Chondrocyte (in vitro differentiated cells): ENCODE measurements at regions not wholly inside any gene's neighbourhood (a gene's known extent, or its start where the extent isn't known, plus 50 kb on each side); places are given as distances from the start of the nearest gene placed in this dataset.

ENCODE experiments used
- DNase-seq: peaks from one replicate; pipeline ENCODE4 v3.0.0; 2021; ENCODE audit warnings: mixed read lengths, low spot score
- H3K27ac Mint-ChIP-seq: one replicate; pipeline ENCODE4 v1.8.0; 2021; ENCODE audit warnings: mild to moderate bottlenecking, moderate library complexity, mixed read lengths; ENCODE audit not compliant: unreplicated experiment
- H3K27me3 Mint-ChIP-seq: 2 replicates; pipeline ENCODE4 v1.8.0; 2021; ENCODE audit warnings: low read depth, mixed read lengths
- H3K36me3 Mint-ChIP-seq: 2 replicates; pipeline ENCODE4 v1.8.0; 2021; ENCODE audit warnings: low read depth, mixed read lengths
- H3K4me1 Mint-ChIP-seq: 2 replicates; pipeline ENCODE4 v1.8.0; 2021; ENCODE audit warnings: low read depth, mild to moderate bottlenecking, mixed read lengths
- H3K4me3 Mint-ChIP-seq: one replicate; pipeline ENCODE4 v1.8.0; 2021; ENCODE audit warnings: mild to moderate bottlenecking, moderate library complexity, mixed read lengths; ENCODE audit not compliant: unreplicated experiment
- H3K9me3 Mint-ChIP-seq: 2 replicates; pipeline ENCODE4 v1.8.0; 2021; ENCODE audit warnings: low read depth, mixed read lengths
- TF ChIP-seq, protein P1 (sequence below): fragments of 200-600 bp; sonication (generic); IDR thresholded peaks from 2 replicates; pipeline ENCODE4 v1.5.0; 2021; ENCODE audit warnings: antibody characterized with exemption, mild to moderate bottlenecking, moderate library complexity

- H3K36me3 Mint-ChIP-seq = no peaks in the 10 kb centered on the region
- H3K9me3 Mint-ChIP-seq = no peaks in the 10 kb centered on the region
- no peak overlapping the region for H3K4me3 Mint-ChIP-seq
- H3K27me3 Mint-ChIP-seq = peaks cover 17% of the 10 kb centered on the region
- peaks cover 46% of the 10 kb centered on the region for H3K4me1 Mint-ChIP-seq
- TF ChIP-seq, protein P1, sequence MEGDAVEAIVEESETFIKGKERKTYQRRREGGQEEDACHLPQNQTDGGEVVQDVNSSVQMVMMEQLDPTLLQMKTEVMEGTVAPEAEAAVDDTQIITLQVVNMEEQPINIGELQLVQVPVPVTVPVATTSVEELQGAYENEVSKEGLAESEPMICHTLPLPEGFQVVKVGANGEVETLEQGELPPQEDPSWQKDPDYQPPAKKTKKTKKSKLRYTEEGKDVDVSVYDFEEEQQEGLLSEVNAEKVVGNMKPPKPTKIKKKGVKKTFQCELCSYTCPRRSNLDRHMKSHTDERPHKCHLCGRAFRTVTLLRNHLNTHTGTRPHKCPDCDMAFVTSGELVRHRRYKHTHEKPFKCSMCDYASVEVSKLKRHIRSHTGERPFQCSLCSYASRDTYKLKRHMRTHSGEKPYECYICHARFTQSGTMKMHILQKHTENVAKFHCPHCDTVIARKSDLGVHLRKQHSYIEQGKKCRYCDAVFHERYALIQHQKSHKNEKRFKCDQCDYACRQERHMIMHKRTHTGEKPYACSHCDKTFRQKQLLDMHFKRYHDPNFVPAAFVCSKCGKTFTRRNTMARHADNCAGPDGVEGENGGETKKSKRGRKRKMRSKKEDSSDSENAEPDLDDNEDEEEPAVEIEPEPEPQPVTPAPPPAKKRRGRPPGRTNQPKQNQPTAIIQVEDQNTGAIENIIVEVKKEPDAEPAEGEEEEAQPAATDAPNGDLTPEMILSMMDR = no peak
- DNase-seq = no peak
- no peak overlapping the region for H3K27ac Mint-ChIP-seq
These were observed 60.0 kb upstream of the LANCL2 start for GRCh38 chr7:55305135-55305534.

DNA sequence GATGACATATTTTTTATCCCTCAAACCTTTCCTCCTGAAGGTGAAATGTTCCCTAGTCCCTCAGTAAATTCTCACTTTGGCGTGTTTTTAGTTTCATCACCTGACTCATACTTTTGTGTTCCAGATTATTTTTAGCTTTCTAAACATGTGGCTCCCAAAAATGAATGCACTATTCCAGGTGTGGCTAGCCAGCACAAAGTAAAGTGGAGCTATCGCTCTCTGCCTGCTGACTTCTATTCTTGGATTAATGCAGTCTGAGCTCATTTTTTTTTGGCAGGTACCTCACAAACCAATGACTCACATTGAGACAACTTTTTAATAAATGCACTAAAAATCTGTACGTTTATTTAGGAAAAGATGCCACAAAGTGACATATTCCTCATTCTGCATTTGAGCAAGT lies 58.8 kb upstream of the LANCL2 start:
- TF ChIP-seq, protein P1 = no peak
- no peak for DNase-seq
- H3K27me3 Mint-ChIP-seq = peaks cover 16% of the 10 kb centered on the region
- no peaks in the 10 kb centered on the region for H3K36me3 Mint-ChIP-seq
- H3K4me3 Mint-ChIP-seq = no peak overlapping the region
- H3K4me1 Mint-ChIP-seq = peaks cover 46% of the 10 kb centered on the region
- H3K27ac Mint-ChIP-seq = no peak overlapping the region
- H3K9me3 Mint-ChIP-seq = no peaks in the 10 kb centered on the region

GRCh38 chr7:55307123-55307916 lies 57.8 kb upstream of the LANCL2 start:
- H3K4me1 Mint-ChIP-seq = peaks cover 46% of the 10 kb centered on the region
- no peaks in the 10 kb centered on the region for H3K9me3 Mint-ChIP-seq
- H3K36me3 Mint-ChIP-seq = no peaks in the 10 kb centered on the region
- H3K27ac Mint-ChIP-seq = peak overlapping the region; percentile 63
- TF ChIP-seq, protein P1 = no peak
- no peak for DNase-seq
- H3K4me3 Mint-ChIP-seq = no peak overlapping the region
- peaks cover 10% of the 10 kb centered on the region for H3K27me3 Mint-ChIP-seq

DNA sequence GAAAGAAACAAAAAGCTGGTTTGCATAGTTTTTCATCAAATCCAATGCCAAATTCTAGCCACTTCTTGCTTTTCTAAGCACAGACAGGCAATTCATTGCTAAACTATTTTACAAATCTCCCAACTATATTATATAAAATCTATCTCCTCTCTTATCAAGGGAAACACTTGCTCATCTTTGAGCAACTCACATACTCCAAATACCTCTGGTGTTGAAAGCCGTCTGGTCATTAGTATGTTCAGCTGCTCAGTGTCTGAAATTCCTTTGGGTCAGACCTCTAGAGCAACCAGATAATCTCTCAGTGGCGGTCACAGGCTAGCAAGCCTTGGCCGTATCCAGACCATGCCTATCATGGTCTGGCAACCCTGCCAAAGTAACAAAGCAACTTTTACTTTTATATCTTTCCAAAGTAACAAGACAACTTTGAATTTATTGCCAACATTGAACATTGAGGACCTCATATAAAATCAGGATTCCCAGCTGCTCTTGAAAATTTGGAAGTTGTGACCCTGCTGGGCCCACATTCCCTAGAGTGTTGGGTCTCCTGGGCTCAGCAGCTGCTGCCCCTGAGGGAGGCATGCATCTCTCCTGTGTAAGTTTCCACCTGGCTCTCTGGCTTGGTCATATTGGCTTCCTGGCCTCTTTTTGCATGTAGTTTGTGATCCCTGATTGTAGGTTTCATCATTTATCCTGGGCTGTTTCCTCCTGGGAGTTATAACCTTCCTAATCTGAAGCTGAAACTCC lies 56.8 kb upstream of the LANCL2 start:
- no peaks in the 10 kb centered on the region for H3K9me3 Mint-ChIP-seq
- no peak overlapping the region for H3K4me3 Mint-ChIP-seq
- no peak for DNase-seq
- peaks cover 46% of the 10 kb centered on the region for H3K4me1 Mint-ChIP-seq
- TF ChIP-seq, protein P1 = no peak
- no peaks in the 10 kb centered on the region for H3K36me3 Mint-ChIP-seq
- peaks cover 5% of the 10 kb centered on the region for H3K27me3 Mint-ChIP-seq
- H3K27ac Mint-ChIP-seq = peak overlapping the region; percentile 68

- TF ChIP-seq, protein P1 = no peak
- no peaks in the 10 kb centered on the region for H3K27me3 Mint-ChIP-seq
- peak overlapping the region; percentile 68 for H3K27ac Mint-ChIP-seq
- no peak for DNase-seq
- H3K9me3 Mint-ChIP-seq = no peaks in the 10 kb centered on the region
- no peaks in the 10 kb centered on the region for H3K36me3 Mint-ChIP-seq
- H3K4me3 Mint-ChIP-seq = no peak overlapping the region
- H3K4me1 Mint-ChIP-seq = peaks cover 40% of the 10 kb centered on the region
These were observed 55.8 kb upstream of the LANCL2 start for GRCh38 chr7:55309040-55309991.
